ENCODE measurements at regions not wholly inside any gene's neighbourhood (a gene's known extent, or its start where the extent isn't known, plus 50 kb on each side); places are given as distances from the start of the nearest gene placed in this dataset.

- no peak for TF ChIP-seq CTCF (IDR thresholded peaks at IDR 0.05; ENCODE audit: low read length)
- no peak for TF ChIP-seq EZH2 (IDR thresholded peaks at IDR 0.05; ENCODE audit: borderline replicate concordance, low read length)
Observed at GRCh38 chr6:40166963-40167362, 232.7 kb upstream of the MOCS1 start.

Data from OCI-LY1 (cell line).